ENCODE measurements at regions not wholly inside any gene's neighbourhood (a gene's known extent, or its start where the extent isn't known, plus 50 kb on each side); places are given as distances from the start of the nearest gene placed in this dataset.
A peak's percentile ranks its signal among the peaks of the same experiment; 100 is the strongest.

DNA sequence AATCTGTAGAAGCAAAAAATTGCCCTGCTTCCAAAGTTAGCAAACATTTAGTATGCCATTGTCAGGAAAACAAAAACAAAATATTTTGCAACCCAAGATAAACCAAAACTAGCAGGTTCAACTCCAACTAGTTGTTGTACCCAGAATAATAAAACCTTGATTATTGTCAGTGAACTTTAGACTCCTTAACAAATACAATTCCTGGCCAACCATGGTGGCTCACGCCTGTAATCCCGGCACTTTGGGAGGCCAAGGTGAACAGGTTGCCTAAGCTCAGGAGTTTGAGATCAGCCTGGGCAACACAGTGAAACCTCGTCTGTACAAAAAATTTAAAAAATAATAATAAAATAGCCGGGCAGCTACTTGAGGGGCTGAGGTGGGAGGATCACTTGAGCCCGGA lies 53.6 kb upstream of the EPCAM start:
- no peak for DNase-seq

- no peak for DNase-seq
Measured at GRCh38 chr2:47313728-47314127, 55.4 kb upstream of the EPCAM start.

DNA sequence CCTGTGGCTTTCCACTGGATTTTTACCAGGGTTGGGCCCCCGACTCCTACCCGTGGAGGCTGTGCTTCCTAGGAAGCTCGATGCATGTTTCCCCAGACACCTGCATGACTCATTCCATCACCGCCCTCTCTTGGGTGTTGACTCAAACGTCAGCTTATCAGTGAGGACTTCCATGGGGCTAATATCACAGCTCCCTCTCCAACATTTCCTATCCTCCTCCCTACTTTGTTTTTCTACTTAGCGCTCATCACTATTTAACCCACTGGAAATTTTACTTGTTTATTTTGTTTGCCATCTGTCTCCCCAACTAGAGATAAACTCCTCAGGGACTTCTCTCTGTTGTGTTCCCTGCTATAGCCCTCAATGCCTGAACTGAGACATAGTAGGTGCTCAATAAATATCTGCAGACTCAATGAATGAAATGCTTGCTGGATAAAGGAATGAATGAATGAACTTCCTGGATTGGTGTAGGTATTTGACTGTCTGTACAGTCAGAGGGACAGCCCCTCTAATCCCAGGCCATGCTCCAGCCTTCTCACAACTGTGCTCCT lies 55.9 kb upstream of the EPCAM start:
- no peak for DNase-seq

- DNase-seq: no peak
Measured at GRCh38 chr2:47312491-47312850, 56.6 kb upstream of the EPCAM start.

GRCh38 chr2:47311764-47312490 lies 57.2 kb upstream of the EPCAM start:
- no peak for DNase-seq

DNA sequence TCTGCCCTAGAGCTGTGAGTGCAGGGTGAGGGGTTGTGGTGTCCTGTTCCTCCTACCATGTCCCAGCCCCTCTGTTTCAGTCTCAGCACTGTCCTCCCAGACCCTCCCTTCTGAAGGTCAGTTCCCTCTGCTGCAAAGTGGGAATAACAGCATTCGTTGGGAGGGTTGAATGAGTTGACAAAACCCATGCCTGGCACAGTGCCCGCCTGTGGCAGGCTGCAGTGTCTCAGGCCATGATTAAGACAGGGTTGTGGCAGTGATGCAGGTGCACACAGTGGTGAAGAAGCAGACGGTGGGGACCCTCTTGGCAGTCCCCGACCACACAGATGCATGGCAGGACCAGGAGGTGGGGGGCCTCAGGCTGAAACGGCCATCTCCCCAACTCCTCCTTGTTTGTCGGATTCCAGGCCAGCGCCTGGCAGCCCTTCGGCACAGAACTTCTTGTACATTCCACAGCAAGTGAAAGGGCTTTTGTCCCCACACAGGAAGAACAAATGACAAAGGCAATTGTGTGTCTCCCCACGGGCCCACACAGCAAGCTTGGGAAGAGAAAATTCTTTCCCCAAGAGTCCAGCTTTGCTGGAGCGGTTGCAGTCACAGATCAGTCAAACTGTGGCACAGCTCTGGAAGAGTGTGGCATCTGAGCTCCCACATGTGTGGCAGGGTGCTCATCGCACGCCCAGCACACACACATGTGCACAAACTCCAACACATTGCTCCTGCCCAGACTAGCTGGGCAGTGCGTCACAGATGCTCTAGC lies 58.1 kb upstream of the EPCAM start:
- peak; percentile 83 for DNase-seq

- no peak for DNase-seq
Measured at GRCh38 chr2:47309952-47310800, 58.9 kb upstream of the EPCAM start.

DNA sequence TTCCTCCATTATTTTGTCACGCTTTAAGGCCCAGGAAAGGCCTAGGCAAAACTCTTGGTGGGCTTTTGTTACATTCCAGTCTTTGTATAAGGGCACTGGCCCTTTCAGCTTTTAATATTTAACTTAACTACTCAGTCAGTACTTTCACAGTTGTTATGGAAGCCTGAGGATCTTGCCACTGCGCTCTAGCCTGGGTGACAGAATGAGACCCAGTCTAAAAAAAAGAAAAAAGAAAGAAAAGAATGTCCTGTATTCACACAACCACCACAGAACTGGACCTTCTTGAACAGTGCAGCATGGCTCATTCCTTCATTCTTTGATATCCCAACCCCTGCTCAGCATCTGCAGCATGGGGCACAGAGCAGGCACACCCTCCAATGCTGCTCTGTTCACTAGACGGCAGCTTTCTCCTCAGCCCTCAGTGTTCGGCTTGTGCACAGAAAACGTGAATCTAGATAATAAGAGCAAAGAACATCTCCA lies 59.6 kb upstream of the EPCAM start:
- no peak for DNase-seq

DNA sequence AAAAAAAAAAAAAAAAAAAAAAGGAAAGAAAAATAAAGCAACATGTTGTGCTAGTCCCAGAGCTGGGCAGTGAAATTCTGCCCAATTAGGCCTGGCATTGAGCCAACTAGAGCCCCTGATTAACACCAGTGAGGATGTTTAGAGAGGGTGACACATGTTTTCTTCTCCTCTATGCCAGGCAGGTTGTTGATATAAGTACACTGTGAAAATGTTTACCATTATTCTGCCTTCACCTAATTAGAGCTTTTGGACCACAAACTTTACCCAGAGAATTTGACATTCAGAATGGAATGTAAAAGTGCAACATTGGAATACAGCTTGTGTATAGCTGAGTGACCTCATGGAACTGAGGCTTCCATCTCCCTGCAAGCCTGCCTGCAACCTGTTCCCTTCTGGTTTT lies 62.0 kb upstream of the EPCAM start:
- no peak for DNase-seq

- no peak for DNase-seq
Measured at GRCh38 chr2:47304654-47305053, 64.5 kb upstream of the EPCAM start.

DNA sequence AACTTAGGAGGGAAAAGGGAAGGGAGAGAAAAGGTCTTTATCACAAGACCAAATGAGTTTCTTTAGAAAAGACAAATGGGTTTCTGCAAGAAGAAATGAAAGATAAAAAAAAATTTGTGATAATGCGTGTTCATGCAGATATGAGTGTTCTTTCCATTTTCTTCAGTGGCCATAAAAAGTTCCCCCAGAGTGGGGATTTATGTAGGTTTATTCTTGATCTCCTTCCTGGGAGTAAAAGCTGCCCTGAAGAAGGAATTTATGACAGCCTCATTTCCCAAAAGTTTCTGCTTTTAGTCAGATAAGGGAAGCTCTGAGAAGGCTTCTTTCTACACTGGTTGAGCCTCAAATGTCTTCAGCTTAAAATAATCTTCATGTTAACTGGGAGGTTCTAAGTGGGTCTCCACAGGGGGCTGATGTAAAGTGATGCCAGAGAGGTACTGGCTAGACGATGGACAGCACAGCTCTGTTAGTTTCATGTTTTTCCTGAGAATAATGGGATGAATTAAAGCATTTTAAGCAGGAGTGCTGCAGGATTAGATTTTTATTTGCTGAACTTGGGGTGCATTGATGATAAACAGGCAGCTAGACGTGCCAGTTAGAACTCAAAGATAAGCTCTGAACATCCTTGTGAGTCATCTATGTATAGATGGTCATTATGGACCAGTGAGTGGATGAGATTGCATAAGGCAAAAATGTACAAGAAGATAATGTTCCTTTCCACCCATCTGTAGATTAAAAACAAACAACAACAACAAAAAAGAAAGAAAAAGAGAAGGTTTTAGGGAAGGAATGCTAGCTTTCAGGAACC lies 65.6 kb upstream of the EPCAM start:
- DNase-seq: no peak

DNA sequence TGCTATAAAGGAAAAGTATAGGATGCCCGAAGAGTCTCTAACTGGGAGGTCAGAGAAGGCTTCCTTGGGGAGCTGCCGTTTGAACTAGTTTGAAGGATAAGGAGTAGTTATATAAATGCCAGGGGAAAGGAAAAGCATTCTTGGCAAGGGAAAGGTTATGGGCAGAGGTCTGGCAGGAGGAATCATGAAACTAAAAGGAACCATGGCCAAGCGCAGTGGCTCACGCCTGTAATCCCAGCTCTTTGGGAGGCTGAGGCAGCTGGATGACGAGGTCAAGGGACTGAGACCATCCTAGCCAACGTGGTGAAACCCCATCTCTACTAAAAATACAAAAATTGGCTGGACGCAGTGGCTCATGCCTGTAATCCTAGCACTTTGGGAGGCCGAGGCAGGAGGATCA lies 66.8 kb upstream of the EPCAM start:
- no peak for DNase-seq

- DNase-seq: no peak
Measured at GRCh38 chr2:47301731-47302130, 67.4 kb upstream of the EPCAM start.

DNA sequence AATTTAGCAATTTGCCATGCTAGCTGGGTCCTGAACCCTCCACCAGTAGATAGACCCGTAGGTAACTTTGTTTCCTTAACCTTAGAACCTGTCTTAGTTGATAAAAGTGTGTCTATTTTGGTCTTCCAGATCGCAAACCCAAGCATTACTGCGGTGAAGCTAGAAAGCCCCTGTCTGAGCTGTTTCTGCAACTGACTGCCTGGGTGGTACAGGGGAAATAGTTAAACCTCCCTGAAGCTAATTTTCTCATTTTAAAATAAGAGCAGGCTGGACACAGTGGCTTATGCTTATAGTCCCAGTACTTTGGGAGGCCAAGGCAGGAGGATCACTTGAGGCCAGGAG lies 67.9 kb upstream of the EPCAM start:
- no peak for DNase-seq

DNA sequence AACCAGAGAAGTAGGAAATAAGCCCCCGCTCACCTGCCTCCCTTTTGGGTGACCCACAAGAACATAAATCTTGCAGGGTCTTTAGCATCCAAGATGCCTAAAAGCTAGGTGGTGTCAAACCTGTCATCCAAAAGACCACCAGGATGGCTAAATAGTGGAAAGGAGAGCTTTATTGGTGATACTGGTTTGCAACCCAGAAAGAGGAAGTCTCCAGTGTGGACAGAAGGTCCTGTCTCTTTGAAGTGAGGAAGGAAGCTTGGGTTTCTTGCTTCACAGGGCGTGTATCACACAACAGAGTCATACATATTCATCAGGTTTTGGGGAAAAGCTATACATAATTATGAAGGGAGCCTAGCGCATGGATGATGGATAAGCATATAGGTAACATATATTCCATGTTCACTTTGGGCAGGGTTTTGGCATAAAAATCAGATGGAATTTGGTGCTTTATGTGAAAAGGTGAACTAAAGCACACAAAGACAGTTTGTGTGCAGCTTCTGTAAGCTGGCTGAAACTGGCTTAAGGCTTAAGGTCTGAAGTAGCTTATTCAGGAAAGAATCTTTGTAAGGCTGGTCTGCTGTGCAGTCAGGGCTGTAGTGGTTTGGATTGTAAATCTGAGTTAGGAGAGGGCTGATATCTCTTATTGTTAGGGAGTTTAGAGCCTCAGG lies 68.4 kb upstream of the EPCAM start:
- DNase-seq: no peak

GRCh38 chr2:47300081-47300480 lies 69.0 kb upstream of the EPCAM start:
- no peak for DNase-seq

DNA sequence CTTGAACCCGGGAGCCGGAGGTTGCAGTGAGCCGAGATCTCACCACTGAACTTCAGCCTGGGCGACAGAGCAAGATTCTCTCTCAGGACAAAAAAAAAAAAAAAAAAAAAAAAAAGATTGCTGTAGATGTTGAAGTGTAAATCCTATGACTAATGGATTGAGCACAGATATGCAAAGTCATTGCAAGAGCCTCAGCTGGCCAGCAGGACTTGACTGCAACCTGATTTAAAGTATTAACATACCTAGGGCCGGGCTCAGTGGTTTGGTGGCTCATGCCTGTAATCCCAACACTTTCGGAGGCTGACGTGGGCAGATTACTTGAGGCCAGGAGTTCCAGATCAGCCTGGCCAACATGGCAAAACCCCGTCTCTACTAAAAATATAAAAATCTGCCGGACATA lies 69.6 kb upstream of the EPCAM start:
- no peak for DNase-seq

- no peak for DNase-seq
Measured at GRCh38 chr2:47298771-47299170, 70.3 kb upstream of the EPCAM start.

- no peak for DNase-seq
Measured at GRCh38 chr2:47297767-47298425, 71.2 kb upstream of the EPCAM start.

DNA sequence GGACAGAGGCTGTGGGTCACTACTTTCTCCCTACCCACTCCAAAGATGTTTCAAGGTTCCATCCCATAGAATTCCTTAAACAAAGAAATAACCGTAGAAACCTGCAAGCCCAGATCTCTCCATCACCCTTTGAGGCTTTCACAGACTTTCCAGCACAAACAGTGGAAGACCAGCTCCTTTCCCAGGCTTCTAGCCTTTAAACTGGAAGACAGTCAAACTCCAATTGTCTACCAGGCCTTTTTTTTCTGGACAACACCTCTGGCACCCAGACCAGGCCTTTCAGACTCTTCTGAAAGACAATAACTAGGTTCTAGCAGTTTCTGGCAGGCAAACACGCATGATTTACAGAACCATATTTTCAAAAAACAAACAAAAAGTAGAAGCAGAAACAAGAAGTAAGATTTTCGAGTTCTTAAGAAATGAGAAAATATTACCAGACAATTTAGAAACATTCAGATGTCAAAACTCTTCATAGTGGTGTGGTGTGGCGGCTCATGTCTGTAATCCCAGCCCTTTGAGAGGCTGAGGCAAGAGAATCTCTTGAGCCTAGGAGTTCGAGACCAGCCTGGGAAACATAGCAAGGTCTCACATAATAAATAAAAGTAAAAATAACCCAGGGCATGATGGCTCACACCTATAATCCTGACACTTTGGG lies 73.0 kb upstream of the EPCAM start:
- DNase-seq: no peak

Measured in occipital lobe (tissue), 1 donor.